DMS 273 treated with DMSO at 0.1 percent for 48 hours (cell line): ENCODE measurements at regions not wholly inside any gene's neighbourhood (a gene's known extent, or its start where the extent isn't known, plus 50 kb on each side); places are given as distances from the start of the nearest gene placed in this dataset.

Source experiments
- DNase-seq: peaks from one replicate; lab custom pipeline; 2025; lab: John Stamatoyannopoulos, UW

DNA sequence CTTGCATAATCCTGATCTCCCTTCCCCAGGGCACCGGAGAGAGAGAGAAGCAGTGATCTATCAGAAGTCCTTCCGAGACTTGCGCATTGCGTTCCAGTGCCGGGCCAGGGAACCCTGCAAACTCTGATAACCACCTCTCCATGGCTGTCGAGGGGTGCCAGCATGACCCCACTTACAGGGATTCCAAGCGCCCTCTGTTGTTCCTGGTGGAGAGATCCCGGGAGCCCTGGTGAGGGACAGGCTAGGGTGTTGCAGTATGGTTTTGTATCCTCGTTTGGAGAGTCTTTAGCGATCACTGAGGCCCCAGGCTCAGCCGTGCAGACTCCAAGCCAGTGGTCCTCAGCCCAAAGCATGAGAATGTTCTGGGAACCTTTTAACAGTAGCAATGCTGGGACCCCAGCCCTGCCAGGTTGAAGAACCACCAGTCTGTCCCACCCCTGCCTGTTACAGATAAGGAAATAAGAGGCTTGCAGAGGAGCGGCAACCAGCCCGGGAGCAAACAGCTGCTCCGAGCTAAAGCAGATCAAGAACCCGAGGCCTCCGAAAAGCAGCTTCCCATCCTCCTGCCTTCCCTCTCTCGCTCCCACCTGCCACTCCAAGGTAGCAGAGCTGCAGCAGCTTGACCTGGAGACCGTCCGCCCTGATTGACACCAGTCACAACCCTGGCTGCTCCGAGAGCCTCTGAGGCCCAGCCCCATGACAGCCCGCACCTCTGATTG lies 150.3 kb upstream of the RPL38 start:
- DNase-seq = no peak

DNA sequence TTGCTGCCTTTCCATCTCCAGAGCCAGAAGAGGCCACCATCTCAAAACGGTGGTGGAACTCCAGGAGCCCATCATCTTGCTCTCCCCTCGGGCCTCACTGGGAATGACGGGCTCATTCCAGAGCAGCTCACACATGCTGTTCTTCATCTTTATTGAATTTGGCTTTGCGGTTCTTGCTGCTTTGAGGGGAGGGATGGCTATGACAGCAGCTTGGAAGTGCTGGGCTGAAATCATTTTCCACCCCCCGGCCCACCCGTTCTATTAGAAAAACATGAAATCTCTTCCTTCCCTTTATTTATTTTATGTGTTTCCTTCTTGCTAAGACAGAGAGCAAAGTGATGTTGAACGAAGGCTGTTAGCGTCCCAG lies 149.8 kb upstream of the RPL38 start:
- DNase-seq = no peak

DNA sequence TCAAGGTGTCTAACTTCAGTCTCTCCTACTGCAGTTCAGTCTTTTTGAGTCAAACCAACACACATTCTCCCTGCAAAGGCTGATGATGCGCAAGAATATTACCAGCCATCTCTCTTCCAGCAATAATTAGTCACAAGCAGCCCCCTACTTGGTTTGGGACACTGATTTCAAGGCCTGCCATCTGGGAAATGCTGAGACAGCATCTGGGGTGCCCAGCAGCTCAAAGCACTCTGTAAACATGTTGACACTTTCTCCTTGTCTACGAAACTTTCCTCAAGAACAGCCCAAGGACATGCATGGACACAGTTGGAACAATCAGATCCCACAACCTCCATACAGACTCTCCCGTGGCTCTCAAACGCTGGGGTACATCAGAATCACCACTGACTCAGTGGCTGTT lies 149.2 kb upstream of the RPL38 start:
- no peak for DNase-seq

DNA sequence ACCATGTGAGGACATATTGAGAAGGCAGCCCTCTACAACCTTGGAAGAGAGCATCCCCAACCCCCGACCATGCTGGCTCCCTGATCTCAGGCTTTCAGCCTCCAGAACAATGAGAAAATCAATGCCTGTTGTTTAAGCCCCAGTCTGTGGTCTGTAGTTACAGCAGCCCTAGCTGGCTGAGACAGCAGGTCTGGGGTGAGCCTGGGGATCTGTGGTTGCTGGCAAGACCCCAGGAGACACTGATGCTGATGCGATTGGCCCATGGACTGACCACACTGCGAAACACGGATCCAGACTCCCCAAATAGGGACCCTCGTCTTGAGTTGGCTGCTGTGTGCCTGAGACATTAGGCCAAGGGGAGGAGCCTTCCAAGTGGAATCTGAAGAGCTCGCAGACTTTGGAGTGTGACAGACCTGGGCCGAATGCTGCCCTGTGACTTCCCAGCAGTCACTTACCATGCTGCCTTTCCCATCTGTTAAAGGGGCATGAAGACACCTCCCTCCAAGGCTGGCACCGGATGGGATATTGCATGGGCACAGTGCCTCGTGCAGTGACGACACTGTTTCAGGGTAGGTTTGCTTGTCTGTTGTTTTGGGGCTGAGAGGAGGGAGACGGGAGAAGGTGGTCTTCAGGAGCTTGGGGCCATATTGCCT lies 147.8 kb upstream of the RPL38 start:
- DNase-seq = no peak

DNA sequence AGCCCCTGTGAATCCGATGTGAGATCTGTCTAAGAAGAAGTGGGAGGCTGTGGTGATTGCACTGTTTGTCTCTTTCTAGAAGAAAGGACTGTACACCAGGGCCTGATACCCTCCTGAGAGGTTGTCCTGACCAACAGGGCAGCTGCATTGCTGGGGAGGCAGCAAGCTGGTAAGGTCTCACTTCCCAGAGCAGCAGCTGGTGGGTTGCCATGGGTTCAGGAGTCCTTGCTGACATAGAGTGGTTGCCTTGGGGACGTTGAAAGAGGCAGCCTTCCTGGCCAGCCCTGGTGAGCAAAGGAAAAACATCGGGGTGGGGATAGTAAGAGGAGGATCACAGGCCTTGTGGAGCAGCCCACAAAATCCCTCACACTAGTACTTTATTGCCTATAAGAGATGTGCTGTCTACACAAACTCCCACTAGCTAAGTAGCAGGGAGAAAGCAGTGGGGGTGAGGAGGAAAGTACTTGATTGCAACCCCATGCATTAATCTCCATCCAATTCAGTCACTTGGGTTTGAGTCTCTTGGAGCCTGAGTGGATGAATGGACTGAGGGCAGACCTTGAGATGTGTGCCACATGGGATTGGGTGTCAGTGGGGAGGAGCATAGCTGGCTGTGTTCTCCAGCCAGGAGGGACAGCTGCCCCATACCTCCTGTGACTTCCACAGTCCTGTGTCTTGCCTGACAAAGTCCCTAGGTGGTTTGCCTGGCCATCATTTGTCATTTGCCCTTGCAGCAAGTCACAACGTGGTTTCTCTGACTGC lies 143.8 kb upstream of the RPL38 start:
- DNase-seq = peak; percentile 75

DNA sequence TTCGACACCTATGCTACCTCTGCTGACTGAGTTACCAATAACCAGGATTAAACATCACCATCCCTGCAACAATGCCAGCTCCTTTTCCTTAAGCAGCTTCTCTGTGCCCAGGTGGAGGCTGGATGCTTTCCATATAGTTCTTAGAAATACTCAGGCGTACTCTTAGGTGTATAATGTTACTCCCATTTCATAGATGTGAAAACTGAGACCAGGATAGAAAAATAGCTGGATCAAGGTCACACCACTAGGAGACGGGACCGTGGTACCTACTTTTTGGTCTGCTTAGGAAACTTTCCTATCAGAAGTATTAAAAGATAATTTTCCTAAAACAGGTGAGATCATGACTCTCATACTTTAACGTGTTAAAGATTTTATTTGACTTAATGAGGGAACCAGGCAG lies 141.7 kb upstream of the RPL38 start:
- no peak for DNase-seq

DNA sequence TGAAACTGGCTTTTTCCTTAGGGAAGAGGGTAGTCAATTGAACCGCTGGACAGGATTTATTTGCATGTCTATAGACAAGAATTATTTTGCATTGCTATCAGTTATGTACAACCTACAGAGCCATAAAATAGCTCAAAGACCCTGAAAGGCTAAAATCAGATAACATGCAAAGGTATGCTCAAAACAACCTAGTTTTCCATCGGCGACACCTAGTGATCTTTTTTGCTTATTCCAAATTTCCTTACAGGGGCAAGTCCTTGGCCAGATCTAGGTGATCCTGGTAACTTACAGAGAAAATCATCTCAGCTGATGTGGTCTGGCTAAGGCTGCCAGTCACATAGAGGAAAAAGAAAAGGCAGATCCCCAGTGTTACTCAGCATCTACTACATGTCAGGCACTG lies 141.2 kb upstream of the RPL38 start:
- DNase-seq = no peak

DNA sequence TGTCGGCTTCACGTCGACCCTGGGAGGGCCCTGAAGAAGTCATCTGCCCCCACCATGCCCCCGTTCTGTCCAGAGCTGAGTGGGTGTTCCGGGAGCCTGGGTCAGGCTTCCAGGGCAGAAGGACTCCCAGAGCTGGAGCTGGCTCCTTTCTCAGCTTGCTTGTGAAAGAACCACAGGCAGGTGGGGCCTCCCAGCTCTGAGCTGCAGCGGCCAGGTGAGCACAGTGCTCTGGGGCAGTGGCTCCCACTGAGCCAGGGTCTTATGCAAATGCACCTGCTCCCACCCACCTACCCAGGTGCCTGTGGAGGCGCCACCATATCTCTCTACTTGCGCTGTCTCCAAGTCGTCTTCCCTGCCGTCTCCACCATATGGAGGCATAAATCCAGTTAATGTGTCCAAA lies 140.0 kb upstream of the RPL38 start:
- no peak for DNase-seq

DNA sequence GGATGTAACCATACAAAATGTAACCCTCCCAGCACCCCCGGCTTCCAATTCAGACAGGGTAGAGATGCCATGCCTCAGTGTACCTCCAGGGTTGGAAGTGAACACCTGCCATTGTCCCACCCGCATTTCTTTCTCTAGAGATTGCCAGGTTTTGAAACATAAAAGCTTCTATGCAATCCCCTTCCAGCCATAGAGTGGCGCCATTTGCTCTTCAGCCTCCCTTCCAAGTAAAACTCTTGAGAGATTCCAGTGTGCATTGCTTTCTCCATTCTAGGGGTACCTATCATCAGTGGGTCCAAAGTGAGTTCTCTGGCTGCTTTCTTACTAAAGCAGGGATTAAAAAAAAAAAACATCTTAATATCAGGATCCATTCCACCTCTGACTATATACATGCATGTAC lies 133.1 kb upstream of the RPL38 start:
- no peak for DNase-seq

DNA sequence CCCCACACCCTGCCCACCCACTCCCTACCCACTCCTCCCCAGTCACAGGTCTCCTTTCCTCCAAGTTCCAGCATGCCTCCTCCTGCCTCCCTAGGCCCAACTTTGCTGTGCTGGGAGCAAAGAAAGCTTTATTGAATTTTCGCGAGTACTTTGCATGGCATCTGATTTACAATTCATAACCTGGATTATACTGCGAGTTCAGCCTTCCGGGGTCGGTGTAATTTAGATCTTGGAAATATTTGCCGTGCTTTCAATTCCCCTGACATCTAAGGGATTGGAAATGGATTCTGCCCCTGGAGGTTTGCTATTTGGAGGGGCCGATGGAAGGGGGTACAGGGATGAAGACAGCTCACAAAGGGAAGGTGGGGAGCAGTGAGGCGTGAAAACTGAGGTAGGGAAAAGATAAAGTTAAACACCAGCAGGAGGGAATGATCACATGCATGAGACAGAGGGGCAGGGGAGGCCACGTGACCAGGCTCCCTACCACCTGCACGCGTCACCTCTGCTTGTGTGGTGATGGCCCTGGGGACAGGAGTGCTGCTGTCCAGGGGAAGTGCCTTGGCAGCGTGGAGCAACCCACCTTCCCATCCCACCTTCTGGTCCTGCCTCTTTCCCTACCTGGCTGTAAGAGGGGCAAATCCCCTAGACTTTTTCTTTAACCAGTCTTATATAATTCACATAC lies 132.3 kb upstream of the RPL38 start:
- no peak for DNase-seq

DNA sequence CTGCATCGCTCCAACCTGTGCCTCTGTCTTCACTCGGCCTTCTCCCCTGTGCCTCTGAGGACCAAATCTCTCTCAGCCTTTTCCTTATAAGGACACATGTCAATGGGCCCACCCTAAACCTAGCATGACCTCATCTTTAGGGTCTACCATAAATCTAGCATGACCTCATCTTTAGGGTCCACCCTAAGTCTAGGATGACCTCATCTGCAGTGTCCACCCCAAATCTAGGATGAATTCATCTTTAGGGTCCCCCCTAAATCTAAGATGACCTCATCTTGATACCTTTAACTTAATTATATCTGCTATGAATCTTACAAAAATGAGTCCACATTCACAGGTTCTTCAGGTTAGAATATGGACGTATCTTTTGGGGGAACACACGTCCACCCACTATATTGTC lies 131.1 kb upstream of the RPL38 start:
- no peak for DNase-seq

DNA sequence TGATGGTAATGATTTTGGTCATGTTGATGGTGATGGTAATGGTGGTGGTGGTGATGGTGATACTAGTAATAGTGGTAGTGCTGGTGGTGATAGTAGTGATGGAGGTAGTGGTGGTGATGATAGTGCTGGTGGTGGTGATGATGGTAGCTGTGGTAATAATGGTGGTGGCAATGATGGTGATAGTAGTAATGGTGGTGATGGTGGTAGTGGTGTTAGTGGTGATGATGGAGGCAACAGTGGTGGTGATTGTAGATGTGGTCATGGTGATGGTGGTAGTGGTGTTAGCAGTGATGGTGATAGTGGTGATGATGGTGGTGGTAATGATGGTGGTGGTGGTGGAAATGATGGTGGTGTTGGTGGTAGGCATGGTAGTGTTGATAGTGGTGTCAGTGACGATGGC lies 127.0 kb upstream of the RPL38 start:
- no peak for DNase-seq

DNA sequence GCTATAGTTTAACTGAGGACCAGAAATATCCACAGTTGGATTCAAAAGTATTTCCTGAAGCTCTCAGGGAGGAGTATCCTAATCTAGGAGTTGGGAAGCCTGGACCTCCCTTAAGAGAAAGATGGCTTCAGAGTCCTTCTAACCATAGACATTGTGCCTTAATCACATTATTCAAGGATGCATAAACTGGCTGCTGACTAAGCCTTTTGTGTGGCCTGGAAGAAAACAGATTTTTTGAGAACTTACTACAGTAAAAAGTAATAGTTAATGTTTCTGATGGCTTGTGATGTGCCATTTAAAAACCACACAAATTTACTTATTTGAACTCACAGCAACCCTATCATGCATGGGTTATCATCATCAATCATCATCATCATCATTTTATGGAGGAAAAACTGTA lies 126.2 kb upstream of the RPL38 start:
- DNase-seq = no peak

DNA sequence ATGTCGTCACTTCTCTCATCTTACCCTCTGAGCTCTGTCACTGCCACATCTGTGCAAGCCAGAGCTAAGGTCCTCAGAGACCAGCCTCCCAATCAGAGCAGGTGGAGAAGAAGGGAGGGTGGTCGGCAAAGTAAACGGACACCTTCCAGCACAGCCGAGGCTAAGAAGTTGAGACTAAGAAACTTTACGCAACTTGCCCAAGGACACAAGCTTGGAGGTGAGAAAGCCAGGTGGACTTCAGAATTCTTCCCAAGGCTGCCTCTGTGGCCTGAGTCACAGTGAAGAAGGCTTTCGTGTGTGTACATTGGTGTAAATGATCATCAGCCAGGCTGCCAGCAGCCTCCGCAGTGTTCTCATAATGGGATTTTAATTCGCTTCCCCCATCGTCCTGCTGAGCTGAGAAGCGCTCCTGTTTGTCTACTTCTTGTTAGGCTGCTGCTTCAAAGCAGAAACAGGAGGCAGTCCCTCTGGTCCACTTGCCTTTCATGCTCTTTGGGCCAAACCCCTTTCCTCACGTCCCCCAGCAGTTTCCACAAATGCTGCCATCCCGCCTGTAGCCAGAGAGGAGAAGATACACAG lies 125.0 kb upstream of the RPL38 start:
- no peak for DNase-seq

DNA sequence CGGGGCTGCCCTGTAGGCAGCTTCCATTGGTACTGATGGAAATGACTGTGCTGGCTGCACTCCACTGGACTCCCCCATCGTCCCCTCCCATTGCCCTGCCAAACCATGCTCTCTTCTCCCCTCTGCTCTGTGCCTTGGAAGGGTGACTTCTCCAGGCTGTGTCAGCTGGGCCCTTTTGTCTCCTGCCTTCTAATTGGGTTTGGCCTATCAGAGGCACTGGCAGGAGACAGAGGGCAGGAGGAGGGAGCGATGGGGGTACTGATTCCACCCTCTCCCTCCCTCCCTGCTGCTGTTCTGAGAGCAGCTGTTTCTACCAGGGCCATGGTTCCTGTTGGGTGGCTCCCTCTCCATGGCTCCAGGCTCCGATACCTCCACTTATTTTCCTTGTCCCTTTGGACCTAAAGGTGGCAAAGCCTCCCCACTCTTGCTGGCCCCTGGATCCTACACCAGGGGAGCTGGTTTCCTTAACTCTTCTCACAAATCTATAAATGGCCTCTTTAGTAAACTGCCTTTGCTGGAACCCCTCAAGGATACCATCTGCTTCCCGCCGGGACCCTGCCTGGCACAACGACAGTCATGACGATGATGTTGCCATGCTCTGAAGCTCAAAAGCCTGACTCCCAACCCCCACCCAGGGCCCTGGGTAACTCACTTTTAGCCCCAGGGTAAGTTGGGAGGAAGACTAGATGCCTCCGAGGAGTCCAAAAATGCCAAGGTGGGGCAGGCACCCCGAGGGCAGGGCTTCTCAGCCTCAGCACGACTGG lies 123.8 kb upstream of the RPL38 start:
- DNase-seq = peak; percentile 84

DNA sequence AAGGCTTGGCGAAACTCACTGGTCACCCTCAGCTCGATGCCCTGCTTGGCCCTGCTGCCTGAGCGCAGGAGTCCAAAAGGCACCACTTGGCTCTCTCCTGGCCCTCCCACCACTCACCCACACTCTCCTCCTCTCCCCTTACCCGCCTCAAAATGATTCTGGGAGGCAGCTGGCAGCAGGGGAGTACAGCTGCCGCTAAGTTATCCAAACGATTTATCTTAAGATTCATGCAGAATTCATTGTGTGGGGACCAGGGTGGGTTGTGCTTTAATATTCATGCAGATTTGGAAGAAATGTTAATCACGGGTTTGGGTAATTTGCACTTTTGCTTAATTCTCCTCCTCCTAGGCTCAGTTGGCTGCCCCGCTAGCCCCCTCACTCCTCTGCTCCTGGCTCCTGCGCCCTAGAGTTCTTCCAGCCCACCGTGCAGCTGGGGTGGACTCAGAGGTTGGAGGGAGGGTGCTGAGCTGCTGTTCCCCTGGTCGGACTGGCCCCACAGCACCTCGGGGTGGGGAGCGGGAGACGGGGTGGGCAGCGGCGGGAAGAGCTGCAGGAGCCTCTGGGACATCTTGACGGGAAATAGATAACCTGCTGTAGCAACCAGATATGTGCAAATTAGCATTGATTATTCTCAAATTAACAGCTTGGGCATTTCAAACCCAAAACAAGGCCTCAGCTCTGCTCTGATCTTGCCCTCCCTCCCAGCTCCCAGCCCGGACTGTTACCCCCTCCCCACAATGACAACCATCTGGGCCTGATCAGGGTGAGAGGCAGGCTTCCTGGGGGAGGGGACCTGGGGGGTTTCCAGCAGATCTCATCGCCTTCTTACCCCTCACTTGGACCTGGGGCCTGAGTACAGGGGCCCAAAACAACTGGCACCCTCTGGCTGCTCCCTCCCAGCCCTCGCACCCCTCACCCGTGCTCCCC lies 122.6 kb upstream of the RPL38 start:
- DNase-seq = peak; percentile 92

DNA sequence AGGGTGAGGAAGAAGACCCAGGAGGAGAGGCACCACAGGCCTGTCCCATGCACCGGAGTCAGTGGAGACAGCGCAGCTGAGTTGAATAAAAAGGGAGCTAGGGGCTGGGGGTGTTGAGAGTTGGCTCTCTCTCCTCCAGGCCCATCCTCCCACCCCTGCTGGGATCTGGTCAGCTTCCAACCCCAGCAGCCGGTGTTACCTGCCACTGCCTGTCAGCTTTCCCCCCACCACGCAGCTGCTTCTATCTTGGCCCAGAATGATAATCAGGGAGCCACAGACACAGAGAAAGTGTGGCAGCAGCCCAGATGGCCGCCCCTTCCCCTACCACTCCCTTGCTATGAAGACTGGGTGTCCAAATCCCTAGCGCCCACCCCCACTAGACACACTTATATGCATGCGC lies 120.6 kb upstream of the RPL38 start:
- DNase-seq = peak; percentile 87

DNA sequence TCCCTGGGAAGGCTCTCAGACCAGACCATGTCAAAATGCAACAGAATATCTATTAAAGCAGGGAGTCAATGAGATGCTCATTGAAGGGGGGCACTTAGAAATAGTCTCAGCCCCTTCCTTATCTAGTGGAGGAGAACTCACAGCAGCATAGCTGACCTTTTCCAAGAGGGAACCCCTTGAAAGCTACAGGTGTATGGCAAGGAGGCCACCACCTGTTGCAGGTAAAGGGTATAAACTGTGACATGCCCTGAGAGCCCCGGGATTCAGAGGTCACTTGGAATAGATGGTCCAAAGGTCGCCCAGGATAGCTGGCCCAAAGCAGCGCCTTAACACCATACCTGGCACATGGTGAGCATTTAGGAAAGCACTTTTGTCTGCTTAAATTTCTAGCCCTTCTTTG lies 120.2 kb upstream of the RPL38 start:
- no peak for DNase-seq

DNA sequence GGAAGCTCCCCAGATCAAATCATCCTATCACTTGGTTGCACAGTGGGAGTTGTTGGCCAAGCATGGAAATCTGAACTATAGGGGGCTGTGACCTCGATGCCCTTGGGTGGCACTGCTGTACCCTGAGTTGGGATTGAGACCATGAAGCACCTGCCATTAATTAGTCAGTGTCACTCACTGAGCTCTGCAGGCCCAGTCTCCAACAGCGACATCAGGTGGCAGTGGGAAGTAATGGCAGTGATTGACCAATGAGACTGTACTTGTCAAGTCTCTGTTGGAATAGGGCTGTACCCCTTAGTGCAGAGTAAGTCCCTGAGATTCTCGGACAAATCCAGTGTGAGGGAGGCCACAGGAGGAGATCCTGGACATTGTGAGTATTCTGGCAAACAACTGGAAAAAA lies 118.0 kb upstream of the RPL38 start:
- no peak for DNase-seq

DNA sequence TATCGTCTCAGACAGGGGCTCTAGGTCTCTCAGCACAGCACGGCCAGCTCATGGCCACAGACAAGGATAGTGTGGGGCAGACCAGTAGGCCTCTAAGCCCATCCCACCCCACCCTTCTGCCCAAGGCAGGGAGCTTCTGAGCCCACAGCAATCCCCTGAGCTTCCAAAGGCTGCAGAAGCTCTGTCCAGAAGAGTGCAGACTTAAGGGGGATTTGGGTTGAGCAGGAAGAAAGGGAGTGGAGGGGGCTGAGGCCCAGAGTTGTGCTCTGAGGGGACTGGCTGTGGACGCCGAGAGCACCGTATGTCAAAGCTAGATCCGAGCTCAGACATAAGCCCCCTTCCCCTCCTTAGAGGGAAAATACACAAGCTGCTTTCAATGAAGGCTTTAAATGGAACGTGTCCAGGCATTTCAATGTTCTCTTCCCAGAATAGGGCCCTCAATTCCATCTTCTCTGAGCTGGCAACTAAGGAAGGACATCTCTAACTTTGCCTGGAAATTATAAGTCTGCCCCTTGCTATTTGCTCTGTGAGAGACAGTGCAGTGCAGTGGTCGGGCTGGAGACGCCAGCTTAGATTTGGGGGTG lies 116.4 kb upstream of the RPL38 start:
- DNase-seq = no peak
